Medulla oblongata (tissue), 1 donor: ENCODE measurements at regions not wholly inside any gene's neighbourhood (a gene's known extent, or its start where the extent isn't known, plus 50 kb on each side); places are given as distances from the start of the nearest gene placed in this dataset.
"Not testable (repeated sequence)": the region's sequence is repeated elsewhere in the genome, so short reads cannot be mapped to it uniquely, and the experiment has no call there.

ENCODE experiments used
- DNase-seq: peaks from one replicate; pipeline ENCODE4 v3.0.0-alpha.2; 2015; ENCODE audit errors: extremely low spot score

DNA sequence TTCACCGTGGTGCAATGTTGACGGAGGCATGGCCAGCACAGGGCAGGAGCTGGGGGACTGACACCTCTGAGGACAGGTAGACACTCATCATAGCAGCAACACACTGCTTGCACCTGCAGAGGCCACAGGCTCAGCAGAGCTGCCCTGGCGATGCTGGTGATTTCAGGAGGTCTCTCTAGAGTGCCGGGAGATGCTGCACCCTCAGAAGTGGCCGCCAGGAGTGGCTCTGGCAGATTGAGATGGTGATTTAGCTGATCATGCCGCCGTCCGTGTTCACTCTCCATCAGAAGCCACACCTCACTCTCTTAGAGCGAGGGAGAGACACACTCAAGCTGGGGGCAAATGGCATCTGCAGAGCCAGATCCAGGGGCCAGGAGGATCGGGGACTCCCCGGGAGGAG lies 244.6 kb upstream of the SGCG start:
- no peak for DNase-seq

GRCh38 chr13:22937241-22937640 lies 243.5 kb upstream of the SGCG start:
- no peak for DNase-seq

- DNase-seq: no peak
Measured at GRCh38 chr13:22937953-22938352, 242.8 kb upstream of the SGCG start.

- DNase-seq: no peak
Measured at GRCh38 chr13:22938576-22938975, 242.2 kb upstream of the SGCG start.

DNA sequence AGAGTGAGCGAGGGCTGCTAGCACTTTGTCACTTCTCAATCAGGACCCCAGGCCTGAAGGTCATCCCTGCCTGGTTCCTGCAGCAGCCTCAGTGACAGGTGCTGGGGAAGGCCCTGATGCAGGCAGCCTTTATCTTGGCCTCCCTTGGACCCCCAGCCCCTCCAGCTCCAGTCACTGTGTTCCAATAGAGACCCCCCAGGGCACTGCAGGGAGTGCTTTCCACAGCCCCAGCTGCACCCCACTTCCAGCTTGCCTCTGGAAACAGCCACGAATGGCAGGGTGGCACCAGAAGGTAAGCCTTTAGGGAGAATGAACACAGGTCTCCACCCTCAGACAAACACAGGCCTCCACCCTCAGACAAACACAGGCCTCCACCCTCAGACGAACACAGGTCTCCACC lies 241.6 kb upstream of the SGCG start:
- no peak for DNase-seq

- DNase-seq: no peak
Measured at GRCh38 chr13:22940090-22940710, 240.6 kb upstream of the SGCG start.

GRCh38 chr13:22940736-22941135 lies 240.0 kb upstream of the SGCG start:
- no peak for DNase-seq

- DNase-seq: not testable (repeated sequence)
Measured at GRCh38 chr13:22941495-22941894, 239.3 kb upstream of the SGCG start.

DNA sequence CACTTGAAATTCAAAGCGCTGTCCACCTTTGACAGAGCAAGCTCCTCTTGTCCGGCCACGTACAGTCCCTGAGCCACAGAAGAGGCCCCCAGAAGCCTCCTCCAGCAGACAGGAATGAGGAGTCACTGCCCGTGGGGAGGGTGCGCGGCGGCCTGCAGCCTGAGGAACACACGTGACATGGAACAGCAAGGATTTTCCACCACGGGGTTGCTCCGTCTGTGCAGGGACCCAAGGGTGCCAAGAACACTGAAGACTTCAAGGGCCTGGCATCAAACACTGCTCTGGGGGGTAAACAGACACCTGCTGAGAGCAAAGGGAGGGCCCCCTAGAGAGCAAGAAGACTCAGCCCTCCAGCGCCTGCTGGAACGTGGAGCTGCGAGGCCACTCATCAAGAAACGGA lies 237.9 kb upstream of the SGCG start:
- DNase-seq: not testable (repeated sequence)

DNA sequence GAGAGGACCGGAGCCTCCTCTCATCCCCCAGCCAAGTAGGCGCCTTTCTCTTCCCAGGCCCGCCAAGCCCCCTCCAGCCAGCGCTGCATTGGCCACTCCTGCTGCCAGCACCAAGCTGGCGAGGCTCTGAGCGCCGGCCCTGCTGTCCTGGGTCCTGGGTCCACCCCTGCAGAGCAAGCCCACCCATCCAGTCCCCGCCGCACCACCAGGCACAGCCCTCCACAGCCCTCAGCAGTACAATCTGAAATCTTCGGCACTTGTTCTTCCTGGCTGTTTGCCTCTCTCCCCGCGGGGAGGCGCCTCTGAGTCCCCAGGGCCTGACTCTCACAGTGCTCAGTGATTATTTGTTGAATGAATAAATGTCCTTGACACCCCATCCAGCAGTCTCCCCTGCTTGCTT lies 236.4 kb upstream of the SGCG start:
- no peak for DNase-seq

DNA sequence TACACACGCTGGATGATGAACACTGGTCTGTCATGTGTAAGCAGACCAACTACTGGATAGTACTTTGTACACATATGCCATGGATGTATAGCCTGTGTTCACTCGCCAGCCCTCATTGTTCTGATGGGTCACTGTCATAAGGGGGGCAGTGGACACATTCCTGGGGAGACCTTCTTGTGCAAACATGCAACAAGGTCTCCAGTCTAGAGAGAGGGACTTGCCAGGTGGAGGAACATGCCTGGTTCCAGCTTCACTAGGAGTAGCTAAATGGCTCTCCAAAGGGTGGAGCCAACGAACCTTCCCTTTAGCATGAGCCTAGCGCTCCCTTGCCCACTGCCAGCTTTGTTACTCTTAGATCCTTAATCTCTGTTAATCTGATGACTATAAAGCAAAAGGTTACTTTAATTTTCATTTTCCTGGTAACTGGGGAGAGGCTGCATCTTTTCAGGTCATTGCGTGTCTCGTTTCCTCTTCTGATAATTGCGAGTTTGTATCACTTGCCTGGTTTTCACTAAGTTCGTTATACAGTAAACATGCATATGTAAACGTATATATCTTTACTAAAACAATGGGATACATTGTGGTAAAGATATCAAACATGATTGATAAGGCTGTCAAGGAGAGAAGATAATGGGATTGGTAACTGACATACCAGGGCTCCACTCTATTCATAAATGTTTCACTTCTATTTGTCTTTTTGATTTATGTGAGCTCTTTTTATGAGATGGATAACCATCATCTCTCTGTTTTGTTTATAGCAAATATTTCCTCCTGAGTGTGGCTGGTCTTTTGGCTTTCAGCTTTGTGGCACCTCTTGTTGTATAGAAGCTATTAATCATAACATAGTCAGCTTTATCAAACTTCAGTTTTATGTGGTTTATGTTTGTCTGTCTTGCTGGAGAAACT lies 235.2 kb upstream of the SGCG start:
- DNase-seq: no peak

- no peak for DNase-seq
Measured at GRCh38 chr13:22948421-22948820, 232.4 kb upstream of the SGCG start.

DNA sequence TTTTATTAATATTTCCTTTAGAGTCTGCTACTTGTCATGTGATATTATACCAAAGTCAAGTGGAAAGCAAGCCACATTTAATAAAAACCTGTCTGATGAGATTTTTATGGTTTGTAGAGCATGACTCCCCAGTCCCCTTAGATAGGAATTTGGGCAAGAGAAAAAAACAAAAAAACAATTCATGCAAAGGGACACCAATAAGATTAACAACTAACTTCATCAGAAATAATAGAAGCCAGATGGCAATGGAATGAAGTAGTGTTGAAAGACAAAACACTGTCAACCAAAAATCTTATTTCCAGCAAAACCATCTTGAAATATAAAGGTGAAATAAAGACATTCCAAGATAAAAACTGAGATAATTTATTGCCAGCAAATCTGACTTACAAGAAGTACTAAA lies 228.8 kb upstream of the SGCG start:
- not testable (repeated sequence) for DNase-seq

GRCh38 chr13:22955147-22955546 lies 225.6 kb upstream of the SGCG start:
- DNase-seq: not testable (repeated sequence)

DNA sequence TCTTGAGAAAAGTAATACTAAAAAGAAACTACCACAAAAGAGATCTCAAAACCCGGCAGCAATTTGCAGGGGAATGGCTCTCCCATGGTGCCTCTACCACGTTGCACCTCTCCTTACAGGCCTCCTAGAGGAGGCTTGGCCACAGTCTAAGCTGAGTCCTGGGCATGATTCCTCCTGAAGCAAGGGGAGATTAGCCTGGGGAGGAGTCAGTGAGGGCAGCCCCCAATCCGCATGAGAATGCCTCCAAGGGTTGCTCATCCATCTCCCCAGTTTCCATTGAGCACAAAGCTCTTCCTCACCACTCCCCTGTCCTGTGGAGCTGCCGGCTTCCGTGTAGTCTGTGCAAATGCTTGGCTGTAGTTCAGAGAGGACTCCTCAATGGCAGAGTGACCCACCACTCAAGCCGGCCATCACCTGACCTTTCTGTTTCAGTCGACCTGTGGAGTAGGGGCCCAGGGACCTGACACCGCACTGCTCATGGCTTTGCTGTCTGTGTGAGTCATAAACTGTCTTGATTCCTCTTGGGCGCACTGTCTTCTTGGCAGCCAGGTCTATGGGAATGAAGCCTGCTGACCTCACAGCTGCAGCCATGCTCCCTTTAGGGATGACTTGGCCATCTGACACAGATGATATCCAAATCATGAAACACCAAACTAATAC lies 224.2 kb upstream of the SGCG start:
- not testable (repeated sequence) for DNase-seq

DNA sequence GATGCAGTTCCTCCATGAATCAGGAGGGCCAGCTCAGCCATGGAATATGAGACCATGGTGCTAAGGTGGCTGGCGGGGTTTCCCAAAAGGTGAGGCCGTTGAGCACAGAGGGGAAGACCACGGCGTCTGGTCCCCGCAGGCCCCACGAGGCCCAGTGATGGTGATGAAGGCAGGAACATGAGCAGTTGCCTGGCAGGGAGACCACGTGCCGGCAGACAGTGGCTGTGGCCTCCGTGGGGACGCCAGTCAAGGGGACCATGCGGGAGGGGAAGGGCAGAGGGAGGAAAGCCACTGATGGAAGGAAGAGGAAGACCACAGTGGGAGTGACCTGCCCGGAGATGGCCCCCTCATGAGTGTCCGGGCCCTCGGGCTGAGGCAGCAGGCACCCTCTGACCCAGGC lies 220.9 kb upstream of the SGCG start:
- not testable (repeated sequence) for DNase-seq

DNA sequence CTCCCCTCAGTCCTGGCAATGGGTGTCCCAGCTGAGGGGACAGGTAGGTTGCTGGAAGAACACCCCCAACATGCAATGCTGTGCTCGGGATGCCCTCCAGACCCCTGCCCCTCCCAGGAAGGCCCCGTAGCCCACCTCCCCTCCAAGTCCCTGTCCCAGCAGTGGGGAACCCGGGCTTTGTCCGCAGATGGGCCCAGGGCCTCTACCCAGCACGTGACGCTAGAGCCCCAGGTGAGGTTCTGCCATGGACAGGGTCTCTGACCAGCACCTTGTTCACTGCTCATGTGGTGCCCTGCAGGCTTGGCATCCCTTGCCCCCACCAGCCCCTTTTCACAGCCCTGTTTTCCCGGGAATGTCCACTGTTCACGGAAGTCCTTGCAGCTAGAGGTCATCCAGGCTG lies 220.0 kb upstream of the SGCG start:
- no peak for DNase-seq

GRCh38 chr13:22961342-22961741 lies 219.4 kb upstream of the SGCG start:
- peak; percentile 20 for DNase-seq

DNA sequence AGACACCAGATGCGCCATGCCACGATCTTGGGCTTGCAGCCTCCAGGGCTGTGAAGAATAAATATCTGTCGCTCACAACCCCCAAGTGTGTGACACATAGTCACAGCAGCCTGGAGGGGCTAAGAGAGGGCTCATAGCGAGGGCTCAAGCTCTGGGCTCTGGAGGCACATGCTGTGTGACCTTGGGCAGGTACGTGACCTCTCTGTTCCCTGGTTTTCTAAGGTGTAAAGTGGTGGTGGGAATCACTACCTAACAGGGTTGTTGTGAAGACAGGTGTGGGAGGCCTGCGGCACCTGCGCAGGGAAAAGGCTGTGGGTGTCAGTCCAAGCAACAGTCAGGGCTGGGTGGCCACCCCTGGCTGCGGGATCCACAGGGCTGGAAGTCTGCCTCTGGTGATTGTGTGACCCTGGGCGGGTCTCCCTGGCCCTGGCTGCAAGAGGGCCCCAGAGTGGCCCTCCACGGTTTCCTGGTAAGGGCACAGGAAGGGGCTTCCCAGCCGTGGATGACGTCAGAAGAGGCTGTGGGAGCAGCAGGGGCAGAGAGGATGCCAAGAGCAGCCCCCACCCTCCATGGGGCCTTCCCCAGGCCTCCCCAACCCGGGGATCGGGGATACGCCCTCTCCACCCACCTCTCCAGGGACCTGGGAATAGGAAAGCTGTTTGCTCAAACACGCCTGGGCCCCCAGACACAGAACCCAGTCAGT lies 218.8 kb upstream of the SGCG start:
- no peak for DNase-seq

- DNase-seq: not testable (repeated sequence)
Measured at GRCh38 chr13:22963384-22964053, 217.3 kb upstream of the SGCG start.

DNA sequence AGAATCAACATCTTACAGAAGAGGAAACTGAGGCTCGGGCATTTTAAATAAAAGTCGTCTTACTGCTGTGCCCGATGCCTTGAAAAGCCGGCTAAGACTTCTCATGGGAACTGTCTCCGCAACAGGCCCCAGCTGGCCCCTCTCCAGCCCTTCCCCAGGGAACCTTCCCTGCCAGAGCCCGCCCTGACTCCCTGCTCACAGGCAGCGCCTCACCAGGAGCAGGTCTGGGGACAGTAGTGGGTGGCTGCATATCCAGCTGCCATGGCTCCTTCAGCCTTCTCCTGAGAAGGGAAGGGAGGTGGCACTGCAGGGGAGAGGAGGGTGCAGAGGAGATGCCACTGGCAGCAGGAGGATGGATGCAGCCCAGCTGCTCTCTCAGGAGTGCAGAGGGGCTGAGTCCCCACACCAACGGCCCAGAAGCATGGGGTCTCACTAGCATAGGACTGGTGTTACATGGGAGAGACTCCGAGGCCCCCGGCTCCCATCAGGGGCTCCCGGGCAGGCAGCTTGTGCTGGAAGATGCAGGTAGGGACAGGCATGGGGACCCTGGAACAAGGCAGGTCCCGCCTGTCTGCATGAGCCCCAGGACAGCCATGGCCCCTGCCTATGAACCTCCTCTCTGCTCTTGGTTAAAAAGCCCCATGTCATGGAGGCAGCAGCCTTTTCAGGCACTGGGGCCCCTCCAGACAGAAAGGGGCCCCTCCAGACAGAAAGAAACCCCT lies 216.4 kb upstream of the SGCG start:
- DNase-seq: no peak
